ENCODE measurements at regions not wholly inside any gene's neighbourhood (a gene's known extent, or its start where the extent isn't known, plus 50 kb on each side); places are given as distances from the start of the nearest gene placed in this dataset.

DNA sequence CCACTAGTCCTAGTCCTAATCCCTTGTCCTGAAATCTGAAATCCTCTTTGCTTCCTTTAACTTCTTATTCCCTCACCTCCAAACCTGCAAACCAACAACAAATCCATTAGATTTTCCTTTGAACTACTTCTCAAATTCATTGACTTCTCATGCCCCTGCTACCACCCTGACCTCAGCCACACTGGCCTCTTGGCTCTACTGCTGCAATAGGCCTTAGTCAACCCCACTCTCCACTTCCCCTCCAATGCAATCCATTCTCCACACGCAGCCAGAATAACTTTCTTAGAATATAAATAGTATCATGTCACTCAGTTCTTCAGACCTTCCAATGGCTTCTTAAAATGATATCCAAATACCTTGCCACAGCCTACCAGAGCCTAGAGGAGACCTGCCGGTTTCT, 131.1 kb upstream of the GADL1 start:
- TF ChIP-seq, protein P1, sequence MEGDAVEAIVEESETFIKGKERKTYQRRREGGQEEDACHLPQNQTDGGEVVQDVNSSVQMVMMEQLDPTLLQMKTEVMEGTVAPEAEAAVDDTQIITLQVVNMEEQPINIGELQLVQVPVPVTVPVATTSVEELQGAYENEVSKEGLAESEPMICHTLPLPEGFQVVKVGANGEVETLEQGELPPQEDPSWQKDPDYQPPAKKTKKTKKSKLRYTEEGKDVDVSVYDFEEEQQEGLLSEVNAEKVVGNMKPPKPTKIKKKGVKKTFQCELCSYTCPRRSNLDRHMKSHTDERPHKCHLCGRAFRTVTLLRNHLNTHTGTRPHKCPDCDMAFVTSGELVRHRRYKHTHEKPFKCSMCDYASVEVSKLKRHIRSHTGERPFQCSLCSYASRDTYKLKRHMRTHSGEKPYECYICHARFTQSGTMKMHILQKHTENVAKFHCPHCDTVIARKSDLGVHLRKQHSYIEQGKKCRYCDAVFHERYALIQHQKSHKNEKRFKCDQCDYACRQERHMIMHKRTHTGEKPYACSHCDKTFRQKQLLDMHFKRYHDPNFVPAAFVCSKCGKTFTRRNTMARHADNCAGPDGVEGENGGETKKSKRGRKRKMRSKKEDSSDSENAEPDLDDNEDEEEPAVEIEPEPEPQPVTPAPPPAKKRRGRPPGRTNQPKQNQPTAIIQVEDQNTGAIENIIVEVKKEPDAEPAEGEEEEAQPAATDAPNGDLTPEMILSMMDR (optimal IDR thresholded peaks at IDR 0.05 in 1 of 3, IDR thresholded peaks at IDR 0.05 in 1 of 3, conservative IDR thresholded peaks at IDR 0.05 in 1 of 3; ENCODE audit: extremely low read depth in 1 of 3, insufficient read depth in 2 of 3, low read length in 3 of 3) = no peak
- TF ChIP-seq EZH2 (IDR thresholded peaks at IDR 0.05; ENCODE audit: low read length) = no peak

All from keratinocyte (primary cell).